Lower lobe of right lung (tissue), 2 donors: ENCODE measurements at regions not wholly inside any gene's neighbourhood (a gene's known extent, or its start where the extent isn't known, plus 50 kb on each side); places are given as distances from the start of the nearest gene placed in this dataset.

Source experiments
- ATAC-seq, 2 donors: fragments of 200-7000 bp; cut with Tn5 transposase; one replicate each; pipeline ENCODE4 v1.9.1; 2020 to 2022; ENCODE audit warnings: mild to moderate bottlenecking in 2 of 2, moderate library complexity in 2 of 2
- DNase-seq: peaks from one replicate; pipeline ENCODE4 v3.0.0-alpha.2; 2020
- H3K27ac ChIP-seq: fragments of 200-600 bp; one replicate; pipeline ENCODE4 v1.8.0; 2022
- H3K27me3 ChIP-seq: fragments of 200-600 bp; one replicate; pipeline ENCODE4 v1.8.0; 2022; ENCODE audit warnings: low read depth
- H3K36me3 ChIP-seq: fragments of 200-600 bp; one replicate; pipeline ENCODE4 v1.8.0; 2022; ENCODE audit warnings: mild to moderate bottlenecking
- H3K4me1 ChIP-seq: fragments of 200-600 bp; one replicate; pipeline ENCODE4 v1.8.0; 2022
- H3K4me3 ChIP-seq: fragments of 200-600 bp; one replicate; pipeline ENCODE4 v1.8.0; 2022; ENCODE audit warnings: mild to moderate bottlenecking
- H3K9me3 ChIP-seq: fragments of 200-600 bp; one replicate; pipeline ENCODE4 v1.8.0; 2022
- CTCF ChIP-seq: fragments of 200-600 bp; IDR thresholded peaks from one replicate; pipeline ENCODE4 v1.8.0; 2022; ENCODE audit warnings: antibody characterized with exemption, mild to moderate bottlenecking
- intact Hi-C: fragments of 100-400 bp; cut with DNase I; formaldehyde crosslinking; loops from one replicate; pipeline ENCODE4 v1.11.0; 2022
- donor health status: DM: no; HTN: yes; CAD: no; lungs with severe emphysema.

DNA sequence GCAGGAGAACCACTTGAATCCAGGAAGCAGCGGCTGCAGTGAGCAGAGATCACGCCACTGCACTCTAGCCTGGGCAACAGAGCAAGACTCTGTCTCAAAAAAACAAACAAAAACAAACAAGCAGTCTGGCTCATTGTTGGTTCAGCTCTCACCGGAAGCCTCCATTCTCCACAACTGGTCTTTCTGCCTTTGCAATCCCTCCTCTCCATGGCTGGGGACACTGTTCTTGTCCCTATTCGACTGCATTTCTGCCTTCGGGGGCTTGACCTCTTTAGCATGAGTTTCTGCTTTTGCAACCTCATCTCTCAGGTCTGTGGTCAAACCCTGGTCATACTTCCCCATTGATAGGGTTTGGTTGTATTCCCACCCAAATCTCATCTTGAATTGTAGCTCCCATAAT, 216.3 kb upstream of the NR5A2 start:
- no peak for ATAC-seq
- H3K27ac ChIP-seq: no peak overlapping the region

DNA sequence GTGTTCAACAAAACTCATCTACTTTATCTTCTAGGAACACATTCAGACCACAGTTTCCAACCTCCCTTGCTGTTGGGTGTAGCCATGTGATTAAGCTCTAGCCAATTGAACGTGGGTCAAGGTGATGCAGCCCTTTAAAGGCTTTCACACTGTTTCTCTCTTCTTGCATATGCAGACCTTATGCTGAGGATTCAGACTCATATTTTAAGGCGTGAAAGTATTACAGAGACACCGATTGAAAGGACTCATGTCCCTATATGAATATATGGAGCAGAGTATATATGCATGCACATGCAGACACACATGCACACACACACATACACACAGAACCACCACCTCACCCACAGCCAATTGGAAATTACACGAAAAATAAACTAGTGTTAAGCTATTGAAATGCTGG, 214.3 kb upstream of the NR5A2 start:
- H3K9me3 ChIP-seq: no peaks in the 10 kb centered on the region
- H3K4me1 ChIP-seq: no peaks in the 10 kb centered on the region
- H3K36me3 ChIP-seq: no peaks in the 10 kb centered on the region
- ATAC-seq: no peak
- intact Hi-C loops: no loop called here
- H3K27me3 ChIP-seq: peaks cover 2% of the 10 kb centered on the region
- DNase-seq: no peak
- TF ChIP-seq CTCF: no peak
- no peak overlapping the region for H3K4me3 ChIP-seq
- no peak overlapping the region for H3K27ac ChIP-seq

More for the DNA sequence above, 216.3 kb upstream of the NR5A2 start:
- Histone ChIP-seq H3K4me3 (no peak overlapping the region), H3K36me3 (no peaks in the 10 kb centered on the region), H3K27me3 (peaks cover 2% of the 10 kb centered on the region), H3K9me3 (no peaks in the 10 kb centered on the region), H3K4me1 (no peaks in the 10 kb centered on the region)
- intact Hi-C loops: no loop called here
- no peak for TF ChIP-seq CTCF
- DNase-seq: no peak

DNA sequence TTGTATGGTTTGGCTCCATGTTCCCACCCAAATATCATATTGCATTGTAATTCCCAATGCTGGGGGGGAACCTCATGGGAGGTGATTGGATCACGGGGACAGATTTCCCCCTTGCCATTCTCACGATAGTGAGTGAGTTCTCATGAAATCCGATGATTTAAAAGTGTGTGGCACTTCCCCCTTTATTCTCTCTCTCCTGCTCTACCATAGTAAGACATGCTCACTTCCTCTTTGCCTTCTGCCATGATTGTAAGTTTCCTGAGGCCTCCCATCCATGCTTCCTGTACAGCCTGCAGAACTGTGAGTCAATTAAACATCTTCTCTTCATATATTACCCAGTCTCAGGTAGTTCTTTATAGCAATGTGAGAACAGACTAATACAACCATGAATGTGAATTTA, 211.6 kb upstream of the NR5A2 start:
- H3K9me3 ChIP-seq: no peaks in the 10 kb centered on the region
- intact Hi-C loops: no loop called here
- peaks cover under 1% of the 10 kb centered on the region for H3K27me3 ChIP-seq
- no peak for ATAC-seq
- no peak overlapping the region for H3K4me3 ChIP-seq
- no peaks in the 10 kb centered on the region for H3K36me3 ChIP-seq
- DNase-seq: no peak
- H3K4me1 ChIP-seq: no peaks in the 10 kb centered on the region
- H3K27ac ChIP-seq: no peak overlapping the region
- no peak for TF ChIP-seq CTCF

- ATAC-seq (no peak), DNase-seq (no peak)
- Histone ChIP-seq H3K36me3 (no peaks in the 10 kb centered on the region), H3K4me3 (no peak overlapping the region), H3K27ac (no peak overlapping the region), H3K9me3 (no peaks in the 10 kb centered on the region), H3K4me1 (no peaks in the 10 kb centered on the region), H3K27me3 (no peaks in the 10 kb centered on the region)
- intact Hi-C loops: no loop called here
- no peak for TF ChIP-seq CTCF
Measured at GRCh38 chr1:199817266-199817665, 210.2 kb upstream of the NR5A2 start.

- Histone ChIP-seq H3K27ac (no peak overlapping the region), H3K9me3 (no peaks in the 10 kb centered on the region), H3K27me3 (no peaks in the 10 kb centered on the region), H3K4me3 (no peak overlapping the region), H3K36me3 (no peaks in the 10 kb centered on the region), H3K4me1 (no peaks in the 10 kb centered on the region)
- TF ChIP-seq CTCF: no peak
- ATAC-seq (peak; percentile 21 to 83), DNase-seq (no peak)
- intact Hi-C loops: no loop called here
Measured at GRCh38 chr1:199821029-199821779, 206.3 kb upstream of the NR5A2 start.
